Coronary artery (tissue), 2 donors: ENCODE measurements at regions not wholly inside any gene's neighbourhood (a gene's known extent, or its start where the extent isn't known, plus 50 kb on each side); places are given as distances from the start of the nearest gene placed in this dataset.

ENCODE experiments used
- DNase-seq: peaks from one replicate; pipeline ENCODE4 v3.0.0-alpha.2; 2017; ENCODE audit warnings: low spot score
- H3K27ac ChIP-seq, 2 donors: fragments of 200-600 bp; sonication (generic); one replicate each; pipeline ENCODE4 v1.5.1; 2016 to 2019
- H3K4me3 ChIP-seq: fragments of 200-600 bp; sonication (generic); 2 replicates; pipeline ENCODE4 v1.5.1; 2016; ENCODE audit warnings: mild to moderate bottlenecking, moderate library complexity
- CTCF ChIP-seq: fragments of 200-600 bp; sonication (generic); IDR thresholded peaks from one replicate; pipeline ENCODE4 v1.5.1; 2019; ENCODE audit warnings: antibody characterized with exemption

GRCh38 chr3:115563984-115564383, 59.3 kb upstream of the GAP43 start:
- no peak overlapping the region for H3K27ac ChIP-seq
- DNase-seq = no peak
- no peak overlapping the region for H3K4me3 ChIP-seq
- TF ChIP-seq CTCF = no peak

GRCh38 chr3:115571413-115571812, 51.9 kb upstream of the GAP43 start:
- no peak overlapping the region for H3K27ac ChIP-seq
- no peak for TF ChIP-seq CTCF
- DNase-seq = no peak

More at GRCh38 chr3:115571413-115571812, 51.9 kb upstream of the GAP43 start:
- no peak overlapping the region for H3K4me3 ChIP-seq
